ENCODE measurements at regions not wholly inside any gene's neighbourhood (a gene's known extent, or its start where the extent isn't known, plus 50 kb on each side); places are given as distances from the start of the nearest gene placed in this dataset.

- no peak overlapping the region for H3K4me3 ChIP-seq
- no peaks in the 10 kb centered on the region for H3K9me3 ChIP-seq
- TF ChIP-seq, protein P1, sequence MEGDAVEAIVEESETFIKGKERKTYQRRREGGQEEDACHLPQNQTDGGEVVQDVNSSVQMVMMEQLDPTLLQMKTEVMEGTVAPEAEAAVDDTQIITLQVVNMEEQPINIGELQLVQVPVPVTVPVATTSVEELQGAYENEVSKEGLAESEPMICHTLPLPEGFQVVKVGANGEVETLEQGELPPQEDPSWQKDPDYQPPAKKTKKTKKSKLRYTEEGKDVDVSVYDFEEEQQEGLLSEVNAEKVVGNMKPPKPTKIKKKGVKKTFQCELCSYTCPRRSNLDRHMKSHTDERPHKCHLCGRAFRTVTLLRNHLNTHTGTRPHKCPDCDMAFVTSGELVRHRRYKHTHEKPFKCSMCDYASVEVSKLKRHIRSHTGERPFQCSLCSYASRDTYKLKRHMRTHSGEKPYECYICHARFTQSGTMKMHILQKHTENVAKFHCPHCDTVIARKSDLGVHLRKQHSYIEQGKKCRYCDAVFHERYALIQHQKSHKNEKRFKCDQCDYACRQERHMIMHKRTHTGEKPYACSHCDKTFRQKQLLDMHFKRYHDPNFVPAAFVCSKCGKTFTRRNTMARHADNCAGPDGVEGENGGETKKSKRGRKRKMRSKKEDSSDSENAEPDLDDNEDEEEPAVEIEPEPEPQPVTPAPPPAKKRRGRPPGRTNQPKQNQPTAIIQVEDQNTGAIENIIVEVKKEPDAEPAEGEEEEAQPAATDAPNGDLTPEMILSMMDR (IDR thresholded peaks at IDR 0.05), result no peak
- H3K36me3 ChIP-seq, result no peaks in the 10 kb centered on the region
- no peak overlapping the region for H3K27ac ChIP-seq
- DNase-seq (ENCODE audit: low spot score) (no peak), ATAC-seq (ENCODE audit: insufficient number of reproducible peaks, low FRiP score, low read depth) (no peak)
- no peaks in the 10 kb centered on the region for H3K4me1 ChIP-seq (ENCODE audit: control insufficient read depth in 1 of 2, low read depth in 2 of 2)
- H3K27me3 ChIP-seq (replicated peaks; ENCODE audit: insufficient read depth), result no peaks in the 10 kb centered on the region
Observed at GRCh38 chr2:66966631-66967030, 430.5 kb upstream of the ETAA1 start.

GRCh38 chr2:66968946-66969345 is 428.2 kb upstream of the ETAA1 start:
- H3K4me3 ChIP-seq, result no peak overlapping the region
- H3K4me1 ChIP-seq (ENCODE audit: control insufficient read depth in 1 of 2, low read depth in 2 of 2), result no peaks in the 10 kb centered on the region
- ATAC-seq (ENCODE audit: insufficient number of reproducible peaks, low FRiP score, low read depth) (no peak), DNase-seq (ENCODE audit: low spot score) (no peak)
- H3K27me3 ChIP-seq (replicated peaks; ENCODE audit: insufficient read depth), result no peaks in the 10 kb centered on the region
- H3K27ac ChIP-seq, result no peak overlapping the region
- TF ChIP-seq, protein P1 (IDR thresholded peaks at IDR 0.05), result no peak
- H3K9me3 ChIP-seq, result no peaks in the 10 kb centered on the region
- H3K36me3 ChIP-seq, result no peaks in the 10 kb centered on the region

- H3K9me3 ChIP-seq, result no peaks in the 10 kb centered on the region
- TF ChIP-seq, protein P1 (IDR thresholded peaks at IDR 0.05), result no peak
- no peaks in the 10 kb centered on the region for H3K4me1 ChIP-seq (ENCODE audit: control insufficient read depth in 1 of 2, low read depth in 2 of 2)
- H3K4me3 ChIP-seq, result no peak overlapping the region
- H3K27me3 ChIP-seq (replicated peaks; ENCODE audit: insufficient read depth), result no peaks in the 10 kb centered on the region
- no peak overlapping the region for H3K27ac ChIP-seq
- ATAC-seq (ENCODE audit: insufficient number of reproducible peaks, low FRiP score, low read depth) (no peak), DNase-seq (ENCODE audit: low spot score) (no peak)
- H3K36me3 ChIP-seq, result no peaks in the 10 kb centered on the region
Observed at GRCh38 chr2:66981074-66981473, 416.1 kb upstream of the ETAA1 start.

DNA sequence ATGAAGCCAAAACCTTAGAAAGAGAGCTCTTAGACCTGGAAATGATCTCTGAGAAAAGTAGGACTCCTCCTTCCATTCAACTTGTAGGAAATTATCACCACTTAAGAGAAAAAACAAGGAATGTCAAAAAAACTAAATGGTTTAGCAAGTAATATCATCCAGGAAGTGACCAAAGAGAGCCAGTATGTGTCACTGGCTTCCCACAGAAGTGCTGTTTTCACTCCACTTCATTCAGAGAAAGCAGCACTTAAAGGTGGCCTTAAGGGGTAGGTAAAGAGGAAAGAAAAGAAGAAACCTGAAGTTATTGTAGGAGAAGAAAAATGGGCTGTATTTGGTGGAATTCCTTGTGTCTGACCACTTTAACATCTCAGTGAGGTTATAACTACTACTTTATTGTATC is 414.4 kb upstream of the ETAA1 start:
- H3K4me1 ChIP-seq (ENCODE audit: control insufficient read depth in 1 of 2, low read depth in 2 of 2), result no peaks in the 10 kb centered on the region
- H3K9me3 ChIP-seq, result no peaks in the 10 kb centered on the region
- no peaks in the 10 kb centered on the region for H3K36me3 ChIP-seq
- H3K27me3 ChIP-seq (replicated peaks; ENCODE audit: insufficient read depth), result no peaks in the 10 kb centered on the region
- H3K4me3 ChIP-seq, result no peak overlapping the region
- H3K27ac ChIP-seq, result no peak overlapping the region
- DNase-seq (ENCODE audit: low spot score), result no peak
- TF ChIP-seq, protein P1 (IDR thresholded peaks at IDR 0.05), result no peak
- ATAC-seq (ENCODE audit: insufficient number of reproducible peaks, low FRiP score, low read depth), result no peak

DNA sequence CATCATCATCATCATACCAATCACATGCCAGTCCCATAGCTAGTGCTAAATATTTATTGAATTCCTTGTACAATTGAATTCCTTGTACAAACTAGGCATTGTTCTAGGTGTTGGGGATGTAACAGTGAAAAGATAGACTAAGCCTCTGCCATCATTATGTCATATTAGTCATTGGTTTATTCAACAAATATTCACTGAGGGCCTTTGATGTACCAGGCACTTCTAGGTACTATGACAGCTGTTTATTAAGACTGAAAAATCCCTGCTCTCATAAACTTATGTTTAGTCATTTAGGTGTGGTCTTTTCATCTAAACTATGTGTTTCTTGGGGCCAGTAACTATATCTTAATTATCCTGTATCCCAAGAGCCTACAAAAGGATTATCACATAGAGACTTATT is 412.3 kb upstream of the ETAA1 start:
- TF ChIP-seq, protein P1 (IDR thresholded peaks at IDR 0.05), result no peak
- Histone ChIP-seq H3K4me3 (no peak overlapping the region), H3K9me3 (no peaks in the 10 kb centered on the region), H3K4me1 (ENCODE audit: control insufficient read depth in 1 of 2, low read depth in 2 of 2) (no peaks in the 10 kb centered on the region), H3K36me3 (no peaks in the 10 kb centered on the region), H3K27me3 (replicated peaks; ENCODE audit: insufficient read depth) (no peaks in the 10 kb centered on the region), H3K27ac (no peak overlapping the region)
- DNase-seq (ENCODE audit: low spot score) (no peak), ATAC-seq (ENCODE audit: insufficient number of reproducible peaks, low FRiP score, low read depth) (no peak)
